IPS DF 4.7 (cell line): ENCODE measurements at regions not wholly inside any gene's neighbourhood (a gene's known extent, or its start where the extent isn't known, plus 50 kb on each side); places are given as distances from the start of the nearest gene placed in this dataset.

Experiments used
- DNase-seq: peaks from one replicate; pipeline ENCODE4 v3.0.0-alpha.2; 2013; ENCODE audit warnings: low spot score; ENCODE audit errors: extremely low read depth

- no peak for DNase-seq
Observed at GRCh38 chr9:71209890-71210289, 88.5 kb upstream of the TRPM3 start.

- DNase-seq = no peak
Observed at GRCh38 chr9:71202931-71203330, 81.5 kb upstream of the TRPM3 start.

GRCh38 chr9:71191708-71192107, 70.3 kb upstream of the TRPM3 start:
- no peak for DNase-seq

GRCh38 chr9:71183251-71183650, 61.8 kb upstream of the TRPM3 start:
- DNase-seq = no peak

- DNase-seq = no peak
Observed at GRCh38 chr9:71179183-71179582, 57.8 kb upstream of the TRPM3 start.

- DNase-seq = no peak
Observed at GRCh38 chr9:71177901-71178300, 56.5 kb upstream of the TRPM3 start.

GRCh38 chr9:71171517-71171916, 50.1 kb upstream of the TRPM3 start:
- no peak for DNase-seq
